Activated naive CD4-positive, alpha-beta T cell treated with anti-CD3 and anti-CD28 coated beads, Interleukin-2, amount 50 U/mL, for 16 hours (primary cell): ENCODE measurements at regions not wholly inside any gene's neighbourhood (a gene's known extent, or its start where the extent isn't known, plus 50 kb on each side); places are given as distances from the start of the nearest gene placed in this dataset.
"Not testable (repeated sequence)": the region's sequence is repeated elsewhere in the genome, so short reads cannot be mapped to it uniquely, and the experiment has no call there.

Source experiments
- DNase-seq: peaks from one replicate; pipeline ENCODE4 v3.0.0-alpha.2; 2020

- DNase-seq, result no peak
These were observed 101.8 kb upstream of the EIF5 start for GRCh38 chr14:103232031-103232808.

GRCh38 chr14:103232831-103233319 lies 101.2 kb upstream of the EIF5 start:
- no peak for DNase-seq

- no peak for DNase-seq
These were observed 100.7 kb upstream of the EIF5 start for GRCh38 chr14:103233328-103233727.

- DNase-seq, result not testable (repeated sequence)
These were observed 99.2 kb upstream of the EIF5 start for GRCh38 chr14:103234826-103235225.

GRCh38 chr14:103235506-103235905 lies 98.5 kb upstream of the EIF5 start:
- not testable (repeated sequence) for DNase-seq

GRCh38 chr14:103239751-103240150 lies 94.3 kb upstream of the EIF5 start:
- no peak for DNase-seq

- no peak for DNase-seq
These were observed 92.5 kb upstream of the EIF5 start for GRCh38 chr14:103241531-103241930.

- no peak for DNase-seq
These were observed 90.0 kb upstream of the EIF5 start for GRCh38 chr14:103243764-103244737.

- DNase-seq, result not testable (repeated sequence)
These were observed 88.4 kb upstream of the EIF5 start for GRCh38 chr14:103245624-103246031.

- no peak for DNase-seq
These were observed 88.0 kb upstream of the EIF5 start for GRCh38 chr14:103246070-103246469.

GRCh38 chr14:103247169-103247606 lies 86.8 kb upstream of the EIF5 start:
- DNase-seq, result no peak

GRCh38 chr14:103250181-103250580 lies 83.9 kb upstream of the EIF5 start:
- DNase-seq, result no peak

- DNase-seq, result no peak
These were observed 83.2 kb upstream of the EIF5 start for GRCh38 chr14:103250874-103251273.

- no peak for DNase-seq
These were observed 78.5 kb upstream of the EIF5 start for GRCh38 chr14:103255555-103255954.

GRCh38 chr14:103256406-103256805 lies 77.6 kb upstream of the EIF5 start:
- DNase-seq, result no peak

GRCh38 chr14:103257211-103257962 lies 76.7 kb upstream of the EIF5 start:
- DNase-seq, result no peak

- DNase-seq, result no peak
These were observed 75.8 kb upstream of the EIF5 start for GRCh38 chr14:103258211-103258610.

GRCh38 chr14:103259184-103259583 lies 74.9 kb upstream of the EIF5 start:
- DNase-seq, result no peak

- no peak for DNase-seq
These were observed 74.0 kb upstream of the EIF5 start for GRCh38 chr14:103259801-103260628.

- no peak for DNase-seq
These were observed 73.4 kb upstream of the EIF5 start for GRCh38 chr14:103260629-103261124.

- DNase-seq, result no peak
These were observed 66.7 kb upstream of the EIF5 start for GRCh38 chr14:103267226-103267910.
